Adrenal gland (tissue), 5 donors: ENCODE measurements at regions not wholly inside any gene's neighbourhood (a gene's known extent, or its start where the extent isn't known, plus 50 kb on each side); places are given as distances from the start of the nearest gene placed in this dataset.

Source experiments
- CTCF ChIP-seq, 6 experiments: fragments of 450-650 bp in 4 of 6; fragments of 200-600 bp in 2 of 6; sonication (generic) in 1 of 6; IDR thresholded peaks; 1 replicate in 5 of 6; 2 replicates in 1 of 6; pipeline versions ENCODE4 v1.5.1 to v1.8.0; 2016 to 2021; ENCODE audit warnings: antibody characterized with exemption in 6 of 6, mild to moderate bottlenecking in 2 of 6, moderate library complexity in 1 of 6
- POLR2A ChIP-seq, 2 donors: fragments of 450-650 bp; IDR thresholded peaks; one replicate each; pipeline ENCODE4 v1.6.1; 2017; ENCODE audit warnings: antibody characterized with exemption in 2 of 2, mild to moderate bottlenecking in 2 of 2, moderate library complexity in 1 of 2
- donor health status: DM: no; HTN: no; CAD: no.

GRCh38 chr6:14804785-14805210 is 441.1 kb upstream of the JARID2 start:
- no peak for TF ChIP-seq CTCF (IDR thresholded peaks at IDR 0.05)
- no peak for TF ChIP-seq POLR2A (IDR thresholded peaks at IDR 0.05)
